ENCODE measurements at regions not wholly inside any gene's neighbourhood (a gene's known extent, or its start where the extent isn't known, plus 50 kb on each side); places are given as distances from the start of the nearest gene placed in this dataset.

DNA sequence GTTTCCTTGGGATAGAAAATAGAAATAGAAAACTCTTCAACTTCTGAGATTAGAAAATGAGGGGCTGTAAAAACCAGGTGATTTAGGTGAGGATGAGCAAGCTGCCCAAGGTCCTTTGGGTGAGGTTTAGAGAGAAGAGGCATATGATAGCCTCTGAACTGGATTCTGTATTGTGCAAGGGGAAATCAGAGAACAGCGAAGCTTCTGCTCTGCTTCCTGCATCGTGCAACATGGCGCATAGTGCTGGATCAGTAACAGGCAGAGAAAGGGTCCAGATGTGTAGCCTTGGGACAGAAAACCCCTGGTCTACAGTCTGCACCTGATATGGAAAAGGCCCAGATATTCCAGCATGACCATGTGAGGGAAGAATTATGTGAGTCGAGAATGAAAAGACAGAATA, 121.7 kb downstream of the MBL2 start:
- DNase-seq (ENCODE audit: low spot score): no peak
- TF ChIP-seq CTCF (IDR thresholded peaks at IDR 0.05; ENCODE audit: borderline replicate concordance, control extremely low read depth, extremely low read depth, insufficient read depth, missing control alignments): no peak
- in situ Hi-C loops (cut with MboI; ENCODE audit: low sequenced_read_pairs, unreplicated experiment): no loop called here

- in situ Hi-C loops (cut with MboI; ENCODE audit: low sequenced_read_pairs, unreplicated experiment): no loop called here
- no peak for DNase-seq (ENCODE audit: low spot score)
- TF ChIP-seq CTCF (IDR thresholded peaks at IDR 0.05; ENCODE audit: borderline replicate concordance, control extremely low read depth, extremely low read depth, insufficient read depth, missing control alignments): no peak
Observed at GRCh38 chr10:52651293-52651692, 121.3 kb downstream of the MBL2 start.

GRCh38 chr10:52652431-52653262, 119.9 kb downstream of the MBL2 start:
- in situ Hi-C loops (cut with MboI; ENCODE audit: low sequenced_read_pairs, unreplicated experiment): no loop called here
- DNase-seq (ENCODE audit: low spot score): no peak
- TF ChIP-seq CTCF (IDR thresholded peaks at IDR 0.05; ENCODE audit: borderline replicate concordance, control extremely low read depth, extremely low read depth, insufficient read depth, missing control alignments): no peak

- in situ Hi-C loops (cut with MboI; ENCODE audit: low sequenced_read_pairs, unreplicated experiment): no loop called here
- no peak for TF ChIP-seq CTCF (IDR thresholded peaks at IDR 0.05; ENCODE audit: borderline replicate concordance, control extremely low read depth, extremely low read depth, insufficient read depth, missing control alignments)
- no peak for DNase-seq (ENCODE audit: low spot score)
Observed at GRCh38 chr10:52653263-52653909, 119.2 kb downstream of the MBL2 start.

- in situ Hi-C loops (cut with MboI; ENCODE audit: low sequenced_read_pairs, unreplicated experiment): no loop called here
- DNase-seq (ENCODE audit: low spot score): no peak
- TF ChIP-seq CTCF (IDR thresholded peaks at IDR 0.05; ENCODE audit: borderline replicate concordance, control extremely low read depth, extremely low read depth, insufficient read depth, missing control alignments): no peak
Observed at GRCh38 chr10:52654201-52654600, 118.4 kb downstream of the MBL2 start.

GRCh38 chr10:52658112-52658511, 114.5 kb downstream of the MBL2 start:
- no peak for DNase-seq (ENCODE audit: low spot score)
- in situ Hi-C loops (cut with MboI; ENCODE audit: low sequenced_read_pairs, unreplicated experiment): no loop called here
- no peak for TF ChIP-seq CTCF (IDR thresholded peaks at IDR 0.05; ENCODE audit: borderline replicate concordance, control extremely low read depth, extremely low read depth, insufficient read depth, missing control alignments)
